ENCODE measurements at regions not wholly inside any gene's neighbourhood (a gene's known extent, or its start where the extent isn't known, plus 50 kb on each side); places are given as distances from the start of the nearest gene placed in this dataset.

DNA sequence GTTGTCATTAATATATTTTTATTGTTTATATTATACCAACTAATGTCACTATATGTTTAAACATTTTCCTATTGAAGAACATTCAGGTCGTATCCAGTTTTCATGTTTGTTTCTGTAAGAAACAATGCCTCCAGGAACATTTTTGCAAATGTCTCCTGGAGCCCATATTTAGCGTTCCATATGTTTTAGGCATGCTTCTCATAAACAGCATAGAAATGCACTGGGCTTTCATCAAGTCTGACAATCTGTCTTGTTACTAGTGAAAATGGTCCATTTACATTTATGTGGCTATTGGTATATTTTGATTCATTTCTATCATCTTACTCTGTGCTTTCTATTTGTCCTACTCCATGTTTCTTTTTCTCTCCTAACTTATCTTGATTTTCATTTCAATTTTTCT lies 431.7 kb downstream of the TFAP2A start:
- no peak overlapping the region for H3K27ac ChIP-seq (ENCODE audit: low read depth in 1 of 2, low read length in 2 of 2)
- no peaks in the 10 kb centered on the region for H3K9me3 ChIP-seq (ENCODE audit: control insufficient read depth in 4 of 4, low read length in 3 of 4)
- no peak for TF ChIP-seq TAF1 (conservative IDR thresholded peaks at IDR 0.05)
- no peak for TF ChIP-seq GABPA (IDR thresholded peaks at IDR 0.05 in 1 of 2, conservative IDR thresholded peaks at IDR 0.05 in 1 of 2)
- no peak for TF ChIP-seq ZBTB33 (IDR thresholded peaks at IDR 0.05)
- TF ChIP-seq YY1 (IDR thresholded peaks at IDR 0.05) = no peak
- no peak for TF ChIP-seq ATF3 (IDR thresholded peaks at IDR 0.05)
- no peak for TF ChIP-seq EGR1 (IDR thresholded peaks at IDR 0.05; ENCODE audit: low read depth in 2 of 2)
- no peak for TF ChIP-seq HNF4A (conservative IDR thresholded peaks at IDR 0.05)
- no peak for TF ChIP-seq RXRA (IDR thresholded peaks at IDR 0.05)
- no peak for TF ChIP-seq SP1 (IDR thresholded peaks at IDR 0.05)
- TF ChIP-seq, protein P1, sequence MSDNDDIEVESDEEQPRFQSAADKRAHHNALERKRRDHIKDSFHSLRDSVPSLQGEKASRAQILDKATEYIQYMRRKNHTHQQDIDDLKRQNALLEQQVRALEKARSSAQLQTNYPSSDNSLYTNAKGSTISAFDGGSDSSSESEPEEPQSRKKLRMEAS (IDR thresholded peaks at IDR 0.05) = no peak
- TF ChIP-seq HNF4G (IDR thresholded peaks at IDR 0.05) = no peak
- no peak for TF ChIP-seq CTCF (IDR thresholded peaks at IDR 0.05; ENCODE audit: low read depth, low read length, missing input control)
- TF ChIP-seq FOXA2 (IDR thresholded peaks at IDR 0.05) = no peak
- no peak for TF ChIP-seq NR2F2 (IDR thresholded peaks at IDR 0.05)
- no peak overlapping the region for H3K4me3 ChIP-seq (ENCODE audit: low read depth in 1 of 3, low read length in 3 of 3)
- 86% methylated on average over 2 of the region's 2 CpGs for WGBS
- H3K27me3 ChIP-seq (ENCODE audit: control insufficient read depth in 4 of 4, insufficient read depth in 4 of 4, low read length in 3 of 4) = no peaks in the 10 kb centered on the region
- H3K4me1 ChIP-seq (ENCODE audit: control insufficient read depth in 4 of 4, insufficient read depth in 4 of 4, low read length in 3 of 4) = peaks cover 0 to 1% (median 0%) of the 10 kb centered on the region in 4 donors
- no peak for DNase-seq (ENCODE audit: low spot score)
- no peaks in the 10 kb centered on the region for H3K36me3 ChIP-seq (ENCODE audit: control insufficient read depth in 4 of 4, insufficient read depth in 3 of 4, low read depth in 1 of 4, low read length in 3 of 4)
- no peak overlapping the region for H3K9ac ChIP-seq (ENCODE audit: low read depth in 1 of 2, low read length in 2 of 2)

GRCh38 chr6:9982215-9982614 lies 432.7 kb downstream of the TFAP2A start:
- Histone ChIP-seq H3K9me3 (ENCODE audit: control insufficient read depth in 4 of 4, low read length in 3 of 4) (no peaks in the 10 kb centered on the region), H3K27me3 (ENCODE audit: control insufficient read depth in 4 of 4, insufficient read depth in 4 of 4, low read length in 3 of 4) (no peaks in the 10 kb centered on the region), H3K4me1 (ENCODE audit: control insufficient read depth in 4 of 4, insufficient read depth in 4 of 4, low read length in 3 of 4) (peaks cover 0 to 1% (median 0%) of the 10 kb centered on the region in 4 donors), H3K4me3 (ENCODE audit: low read depth in 1 of 3, low read length in 3 of 3) (no peak overlapping the region), H3K36me3 (ENCODE audit: control insufficient read depth in 4 of 4, insufficient read depth in 3 of 4, low read depth in 1 of 4, low read length in 3 of 4) (no peaks in the 10 kb centered on the region), H3K27ac (ENCODE audit: low read depth in 1 of 2, low read length in 2 of 2) (no peak overlapping the region), H3K9ac (ENCODE audit: low read depth in 1 of 2, low read length in 2 of 2) (no peak overlapping the region)
- 76% methylated on average over 5 of the region's 5 CpGs for WGBS
- DNase-seq (ENCODE audit: low spot score) = no peak
- TF ChIP-seq CTCF (IDR thresholded peaks at IDR 0.05; ENCODE audit: low read depth, low read length, missing input control) = no peak
- TF ChIP-seq TAF1 (conservative IDR thresholded peaks at IDR 0.05) = no peak
- no peak for TF ChIP-seq ATF3 (IDR thresholded peaks at IDR 0.05)
- TF ChIP-seq JUND (IDR thresholded peaks at IDR 0.05) = no peak
- TF ChIP-seq, protein P1 (IDR thresholded peaks at IDR 0.05) = no peak
- no peak for TF ChIP-seq FOXA2 (IDR thresholded peaks at IDR 0.05)
- no peak for TF ChIP-seq GABPA (IDR thresholded peaks at IDR 0.05 in 1 of 2, conservative IDR thresholded peaks at IDR 0.05 in 1 of 2)
- TF ChIP-seq HNF4A (conservative IDR thresholded peaks at IDR 0.05) = no peak
- no peak for TF ChIP-seq SP1 (IDR thresholded peaks at IDR 0.05)
- TF ChIP-seq YY1 (IDR thresholded peaks at IDR 0.05) = no peak
- TF ChIP-seq, protein P2, sequence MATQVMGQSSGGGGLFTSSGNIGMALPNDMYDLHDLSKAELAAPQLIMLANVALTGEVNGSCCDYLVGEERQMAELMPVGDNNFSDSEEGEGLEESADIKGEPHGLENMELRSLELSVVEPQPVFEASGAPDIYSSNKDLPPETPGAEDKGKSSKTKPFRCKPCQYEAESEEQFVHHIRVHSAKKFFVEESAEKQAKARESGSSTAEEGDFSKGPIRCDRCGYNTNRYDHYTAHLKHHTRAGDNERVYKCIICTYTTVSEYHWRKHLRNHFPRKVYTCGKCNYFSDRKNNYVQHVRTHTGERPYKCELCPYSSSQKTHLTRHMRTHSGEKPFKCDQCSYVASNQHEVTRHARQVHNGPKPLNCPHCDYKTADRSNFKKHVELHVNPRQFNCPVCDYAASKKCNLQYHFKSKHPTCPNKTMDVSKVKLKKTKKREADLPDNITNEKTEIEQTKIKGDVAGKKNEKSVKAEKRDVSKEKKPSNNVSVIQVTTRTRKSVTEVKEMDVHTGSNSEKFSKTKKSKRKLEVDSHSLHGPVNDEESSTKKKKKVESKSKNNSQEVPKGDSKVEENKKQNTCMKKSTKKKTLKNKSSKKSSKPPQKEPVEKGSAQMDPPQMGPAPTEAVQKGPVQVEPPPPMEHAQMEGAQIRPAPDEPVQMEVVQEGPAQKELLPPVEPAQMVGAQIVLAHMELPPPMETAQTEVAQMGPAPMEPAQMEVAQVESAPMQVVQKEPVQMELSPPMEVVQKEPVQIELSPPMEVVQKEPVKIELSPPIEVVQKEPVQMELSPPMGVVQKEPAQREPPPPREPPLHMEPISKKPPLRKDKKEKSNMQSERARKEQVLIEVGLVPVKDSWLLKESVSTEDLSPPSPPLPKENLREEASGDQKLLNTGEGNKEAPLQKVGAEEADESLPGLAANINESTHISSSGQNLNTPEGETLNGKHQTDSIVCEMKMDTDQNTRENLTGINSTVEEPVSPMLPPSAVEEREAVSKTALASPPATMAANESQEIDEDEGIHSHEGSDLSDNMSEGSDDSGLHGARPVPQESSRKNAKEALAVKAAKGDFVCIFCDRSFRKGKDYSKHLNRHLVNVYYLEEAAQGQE (IDR thresholded peaks at IDR 0.05) = no peak
- no peak for TF ChIP-seq ZBTB33 (IDR thresholded peaks at IDR 0.05)
- no peak for TF ChIP-seq FOXA1 (IDR thresholded peaks at IDR 0.05)

All from liver (tissue), 8 donors.